ENCODE measurements at regions not wholly inside any gene's neighbourhood (a gene's known extent, or its start where the extent isn't known, plus 50 kb on each side); places are given as distances from the start of the nearest gene placed in this dataset.

- H3K36me3 ChIP-seq: no peaks in the 10 kb centered on the region
- TF ChIP-seq POLR2A (IDR thresholded peaks at IDR 0.05) (no peak), POLR2AphosphoS5 (IDR thresholded peaks at IDR 0.05) (no peak), EP300 (IDR thresholded peaks at IDR 0.05; ENCODE audit: low read depth) (no peak), CTCF (IDR thresholded peaks at IDR 0.05) (no peak)
Observed at GRCh38 chr7:8322667-8323066, 60.7 kb upstream of the ICA1 start.

DNA sequence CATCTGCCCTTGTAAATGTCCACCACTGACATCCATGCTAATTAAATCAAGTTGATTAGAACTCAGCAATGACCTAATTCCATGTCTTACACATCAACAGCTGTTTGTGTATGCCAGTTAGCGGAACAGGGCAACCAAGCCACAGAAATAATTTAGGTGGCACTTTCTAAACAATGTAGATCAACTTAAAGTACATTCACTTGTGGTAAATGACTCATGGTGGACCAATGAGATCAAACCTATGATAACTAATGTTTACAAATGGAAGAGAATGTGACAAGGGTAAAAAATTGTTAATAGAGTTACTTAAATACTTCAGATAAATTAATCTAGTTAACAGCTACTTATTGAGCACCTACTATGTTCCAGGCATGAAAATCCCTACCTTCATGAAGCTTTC lies 63.1 kb upstream of the ICA1 start:
- Histone ChIP-seq H3K36me3 (no peaks in the 10 kb centered on the region), H3K9me3 (no peaks in the 10 kb centered on the region), H3K27me3 (no peaks in the 10 kb centered on the region), H3K4me1 (no peaks in the 10 kb centered on the region), H3K27ac (no peak overlapping the region), H3K4me3 (no peak overlapping the region)
- intact Hi-C loops (cut with DNase I; ENCODE audit: low total_unique reads) (no loop called here), in situ Hi-C loops (cut with MboI; ENCODE audit: low pct_ligation_motif_present in 1 of 4, low pct_unique_long_range_greater_than_20kb in 1 of 4, low sequenced_read_pairs in 3 of 4) (no loop called here)
- 80 to 88% methylated on average over 1 of the region's 1 CpG for WGBS, 2 donors (ENCODE audit: low coverage in 1 of 2)
- no peak for TF ChIP-seq CTCF (IDR thresholded peaks at IDR 0.05)
- TF ChIP-seq EP300 (IDR thresholded peaks at IDR 0.05; ENCODE audit: low read depth): no peak
- no peak for TF ChIP-seq POLR2A (IDR thresholded peaks at IDR 0.05)
- TF ChIP-seq POLR2AphosphoS5 (IDR thresholded peaks at IDR 0.05): no peak
- no peak for DNase-seq

More at GRCh38 chr7:8322667-8323066, 60.7 kb upstream of the ICA1 start:
- intact Hi-C loops (cut with DNase I; ENCODE audit: low total_unique reads): no loop called here
- H3K27me3 ChIP-seq: no peaks in the 10 kb centered on the region
- no peaks in the 10 kb centered on the region for H3K4me1 ChIP-seq
- H3K4me3 ChIP-seq: no peak overlapping the region
- 63% methylated on average over 1 of the region's 1 CpG; no CpG with 5 or more reads in 1 of the 2 donors for WGBS, 2 donors (ENCODE audit: low coverage in 1 of 2)
- in situ Hi-C loops (cut with MboI; ENCODE audit: low pct_ligation_motif_present in 1 of 4, low pct_unique_long_range_greater_than_20kb in 1 of 4, low sequenced_read_pairs in 3 of 4): no loop called here
- DNase-seq: no peak
- H3K9me3 ChIP-seq: no peaks in the 10 kb centered on the region
- no peak overlapping the region for H3K27ac ChIP-seq

- no peak overlapping the region for H3K4me3 ChIP-seq
- H3K27me3 ChIP-seq: no peaks in the 10 kb centered on the region
- H3K27ac ChIP-seq: no peak overlapping the region
- H3K36me3 ChIP-seq: no peaks in the 10 kb centered on the region
- TF ChIP-seq CTCF (IDR thresholded peaks at IDR 0.05) (no peak), POLR2AphosphoS5 (IDR thresholded peaks at IDR 0.05) (no peak), EP300 (IDR thresholded peaks at IDR 0.05; ENCODE audit: low read depth) (no peak), POLR2A (IDR thresholded peaks at IDR 0.05) (no peak)
- intact Hi-C loops (cut with DNase I; ENCODE audit: low total_unique reads) (no loop called here), in situ Hi-C loops (cut with MboI; ENCODE audit: low pct_ligation_motif_present in 1 of 4, low pct_unique_long_range_greater_than_20kb in 1 of 4, low sequenced_read_pairs in 3 of 4) (no loop called here)
- no peak for DNase-seq
- H3K9me3 ChIP-seq: no peaks in the 10 kb centered on the region
- no peaks in the 10 kb centered on the region for H3K4me1 ChIP-seq
- 85 to 93% methylated on average over 3 of the region's 3 CpGs for WGBS, 2 donors (ENCODE audit: low coverage in 1 of 2)
Observed at GRCh38 chr7:8327199-8327598, 65.2 kb upstream of the ICA1 start.

GRCh38 chr7:8338206-8338605 lies 76.2 kb upstream of the ICA1 start:
- no peak overlapping the region for H3K27ac ChIP-seq
- intact Hi-C loops (cut with DNase I; ENCODE audit: low total_unique reads) (no loop called here), in situ Hi-C loops (cut with MboI; ENCODE audit: low pct_ligation_motif_present in 1 of 4, low pct_unique_long_range_greater_than_20kb in 1 of 4, low sequenced_read_pairs in 3 of 4) (no loop called here)
- no peaks in the 10 kb centered on the region for H3K9me3 ChIP-seq
- TF ChIP-seq CTCF (IDR thresholded peaks at IDR 0.05): no peak
- no peak for TF ChIP-seq EP300 (IDR thresholded peaks at IDR 0.05; ENCODE audit: low read depth)
- no peak for TF ChIP-seq POLR2A (IDR thresholded peaks at IDR 0.05)
- no peak for TF ChIP-seq POLR2AphosphoS5 (IDR thresholded peaks at IDR 0.05)
- no peaks in the 10 kb centered on the region for H3K27me3 ChIP-seq
- H3K4me1 ChIP-seq: no peaks in the 10 kb centered on the region
- no peaks in the 10 kb centered on the region for H3K36me3 ChIP-seq
- H3K4me3 ChIP-seq: no peak overlapping the region
- no peak for DNase-seq
